Epithelial cell of proximal tubule (primary cell): ENCODE measurements at regions not wholly inside any gene's neighbourhood (a gene's known extent, or its start where the extent isn't known, plus 50 kb on each side); places are given as distances from the start of the nearest gene placed in this dataset.

Experiments
- DNase-seq: peaks from one replicate; pipeline ENCODE4 v3.0.0-alpha.2; 2011; ENCODE audit warnings: low read depth
- H3K4me3 ChIP-seq: 2 replicates; pipeline ENCODE4 v1.5.1; 2011; ENCODE audit warnings: low read depth, mild to moderate bottlenecking, low read length
- CTCF ChIP-seq: conservative IDR thresholded peaks from 2 replicates; pipeline ENCODE4 v1.5.1; 2012; ENCODE audit warnings: low read depth, mild to moderate bottlenecking, low read length

- H3K4me3 ChIP-seq = no peak overlapping the region
- TF ChIP-seq CTCF = no peak
- no peak for DNase-seq
Observed at GRCh38 chr6:167530951-167531350, 206.1 kb downstream of the TTLL2 start.

- TF ChIP-seq CTCF = no peak
- no peak for DNase-seq
- no peak overlapping the region for H3K4me3 ChIP-seq
Observed at GRCh38 chr6:167532410-167533288, 207.8 kb downstream of the TTLL2 start.

GRCh38 chr6:167533851-167534250 lies 209.0 kb downstream of the TTLL2 start:
- no peak overlapping the region for H3K4me3 ChIP-seq
- DNase-seq = no peak
- TF ChIP-seq CTCF = no peak

- TF ChIP-seq CTCF = no peak
- H3K4me3 ChIP-seq = no peak overlapping the region
- no peak for DNase-seq
Observed at GRCh38 chr6:167537816-167538215, 212.9 kb downstream of the TTLL2 start.

- no peak for TF ChIP-seq CTCF
Observed at GRCh38 chr6:167538746-167539145, 213.9 kb downstream of the TTLL2 start.

GRCh38 chr6:167540796-167541195 lies 215.9 kb downstream of the TTLL2 start:
- TF ChIP-seq CTCF = no peak
- no peak overlapping the region for H3K4me3 ChIP-seq
- DNase-seq = no peak

More at GRCh38 chr6:167538746-167539145, 213.9 kb downstream of the TTLL2 start:
- no peak overlapping the region for H3K4me3 ChIP-seq
- DNase-seq = no peak

- no peak for DNase-seq
- TF ChIP-seq CTCF = no peak
- H3K4me3 ChIP-seq = no peak overlapping the region
Observed at GRCh38 chr6:167541544-167541943, 216.7 kb downstream of the TTLL2 start.
